Liver (tissue), 8 donors: ENCODE measurements at regions not wholly inside any gene's neighbourhood (a gene's known extent, or its start where the extent isn't known, plus 50 kb on each side); places are given as distances from the start of the nearest gene placed in this dataset.

Experiments used
- DNase-seq: peaks from one replicate; pipeline ENCODE4 v3.0.0-alpha.2; 2017; ENCODE audit warnings: low spot score
- H3K27ac ChIP-seq, 2 donors: one replicate each; pipeline ENCODE4 v1.7.0; 2013; ENCODE audit warnings: inconsistent platforms in 2 of 2, low read length in 2 of 2, control low read depth in 1 of 2, low read depth in 1 of 2, mild to moderate bottlenecking in 1 of 2
- H3K27me3 ChIP-seq, 4 donors: one replicate each; pipeline versions ENCODE4 v1.6.1 to v1.7.0; 2013; ENCODE audit warnings: low read length in 3 of 4, inconsistent platforms in 1 of 4, mild to moderate bottlenecking in 1 of 4, moderate library complexity in 1 of 4; ENCODE audit not compliant: control insufficient read depth in 4 of 4, insufficient read depth in 4 of 4
- H3K36me3 ChIP-seq, 4 donors: one replicate each; pipeline versions ENCODE4 v1.6.1 to v1.7.0; 2013; ENCODE audit warnings: low read length in 3 of 4, mild to moderate bottlenecking in 3 of 4, low read depth in 1 of 4, moderate library complexity in 1 of 4; ENCODE audit not compliant: control insufficient read depth in 4 of 4, insufficient read depth in 3 of 4
- H3K4me1 ChIP-seq, 4 donors: one replicate each; pipeline versions ENCODE4 v1.6.1 to v1.7.0; 2013; ENCODE audit warnings: low read length in 3 of 4, mild to moderate bottlenecking in 3 of 4, moderate library complexity in 1 of 4; ENCODE audit not compliant: control insufficient read depth in 4 of 4, insufficient read depth in 4 of 4
- H3K4me3 ChIP-seq, 3 donors: one replicate each; pipeline versions ENCODE4 v1.6.1 to v1.7.0; 2013; ENCODE audit warnings: low read length in 3 of 3, control low read depth in 1 of 3, low read depth in 1 of 3, mild to moderate bottlenecking in 1 of 3
- H3K9ac ChIP-seq, 2 donors: one replicate each; pipeline ENCODE4 v1.7.0; 2013; ENCODE audit warnings: low read length in 2 of 2, mild to moderate bottlenecking in 2 of 2, moderate library complexity in 2 of 2, control low read depth in 1 of 2, low read depth in 1 of 2
- H3K9me3 ChIP-seq, 4 donors: one replicate each; pipeline versions ENCODE4 v1.6.1 to v1.7.0; 2013; ENCODE audit warnings: low read length in 3 of 4; ENCODE audit not compliant: control insufficient read depth in 4 of 4
- ATF3 ChIP-seq: IDR thresholded peaks from 2 replicates; pipeline ENCODE4 v1.6.1; 2016; ENCODE audit warnings: antibody characterized with exemption
- CTCF ChIP-seq: fragments of 150-350 bp; IDR thresholded peaks from 2 replicates; pipeline ENCODE4 v1.5.1; 2017; ENCODE audit warnings: improper control_type of control experiment, low read depth, low read length; ENCODE audit not compliant: missing input control
- EGR1 ChIP-seq, 2 donors: IDR thresholded peaks; 2 replicates each; pipeline ENCODE4 v1.6.1; 2016 to 2018; ENCODE audit warnings: antibody characterized with exemption in 2 of 2, low read depth in 2 of 2
- FOXA1 ChIP-seq: IDR thresholded peaks from 2 replicates; pipeline ENCODE4 v1.6.1; 2016; ENCODE audit warnings: antibody characterized with exemption
- FOXA2 ChIP-seq: IDR thresholded peaks from 2 replicates; pipeline ENCODE4 v1.6.1; 2016; ENCODE audit warnings: antibody characterized with exemption
- GABPA ChIP-seq, 2 donors: IDR thresholded peaks in 1 of 2; conservative IDR thresholded peaks in 1 of 2; 2 replicates each; pipeline ENCODE4 v1.6.1; 2016; ENCODE audit warnings: antibody characterized with exemption in 2 of 2, mild to moderate bottlenecking in 1 of 2, moderate library complexity in 1 of 2
- HNF4A ChIP-seq, 2 donors: conservative IDR thresholded peaks; 2 replicates each; pipeline ENCODE4 v1.6.1; 2016; ENCODE audit warnings: antibody characterized with exemption in 2 of 2, mild to moderate bottlenecking in 2 of 2
- HNF4G ChIP-seq: IDR thresholded peaks from 2 replicates; pipeline ENCODE4 v1.6.1; 2016; ENCODE audit warnings: antibody characterized with exemption
- JUND ChIP-seq, 2 donors: IDR thresholded peaks; 2 replicates each; pipeline ENCODE4 v1.6.1; 2016; ENCODE audit warnings: antibody characterized with exemption in 2 of 2
- NR2F2 ChIP-seq: IDR thresholded peaks from 2 replicates; pipeline ENCODE4 v1.6.1; 2016; ENCODE audit warnings: antibody characterized with exemption
- RAD21 ChIP-seq, 2 donors: IDR thresholded peaks; 2 replicates each; pipeline ENCODE4 v1.6.1; 2016; ENCODE audit warnings: antibody characterized with exemption in 2 of 2, mild to moderate bottlenecking in 2 of 2
- REST ChIP-seq: IDR thresholded peaks from 2 replicates; pipeline ENCODE4 v1.6.1; 2016; ENCODE audit warnings: antibody characterized with exemption, mild to moderate bottlenecking
- RXRA ChIP-seq, 2 donors: IDR thresholded peaks; 2 replicates each; pipeline ENCODE4 v1.6.1; 2017 to 2018; ENCODE audit warnings: antibody characterized with exemption in 2 of 2, mild to moderate bottlenecking in 1 of 2
- SP1 ChIP-seq: IDR thresholded peaks from 2 replicates; pipeline ENCODE4 v1.6.1; 2018; ENCODE audit warnings: antibody characterized with exemption, mild to moderate bottlenecking
- TAF1 ChIP-seq: conservative IDR thresholded peaks from 2 replicates; pipeline ENCODE4 v1.6.1; 2016; ENCODE audit warnings: antibody characterized with exemption, mild to moderate bottlenecking
- YY1 ChIP-seq: IDR thresholded peaks from 2 replicates; pipeline ENCODE4 v1.6.1; 2016; ENCODE audit warnings: antibody characterized with exemption, mild to moderate bottlenecking
- ZBTB33 ChIP-seq: IDR thresholded peaks from 2 replicates; pipeline ENCODE4 v1.6.1; 2016; ENCODE audit warnings: antibody characterized with exemption
- WGBS: extraction: QIAGEN DNeasy Blood & Tissue Kit; methylation state at CpG from one replicate; pipeline ENCODE4 v1.1.7; 2013; 5-methylcytosine and 5-hydroxymethylcytosine counted together
- TF ChIP-seq, protein P1 (sequence below): IDR thresholded peaks from 2 replicates; pipeline ENCODE4 v1.6.1; 2016; ENCODE audit warnings: antibody characterized with exemption
- donor health status: healthy.
- donor health status: healthy.
- donor health status: healthy.
- donor health status: healthy.
- donor health status: healthy.

- TF ChIP-seq HNF4G (no peak), CTCF (no peak), RAD21 (IDR thresholded peaks at IDR 0.05) (no peak), NR2F2 (no peak), REST (no peak), TAF1 (no peak), GABPA (IDR thresholded peaks at IDR 0.05 in 1 of 2, conservative IDR thresholded peaks at IDR 0.05 in 1 of 2) (no peak), YY1 (no peak), SP1 (no peak), FOXA2 (no peak), ZBTB33 (no peak), HNF4A (conservative IDR thresholded peaks at IDR 0.05) (no peak)
- TF ChIP-seq, protein P1, sequence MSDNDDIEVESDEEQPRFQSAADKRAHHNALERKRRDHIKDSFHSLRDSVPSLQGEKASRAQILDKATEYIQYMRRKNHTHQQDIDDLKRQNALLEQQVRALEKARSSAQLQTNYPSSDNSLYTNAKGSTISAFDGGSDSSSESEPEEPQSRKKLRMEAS = no peak
- H3K27me3 ChIP-seq = no peaks in the 10 kb centered on the region
- DNase-seq = no peak
- 84% methylated on average over 8 of the region's 8 CpGs for WGBS
- H3K4me3 ChIP-seq = no peak overlapping the region
- no peaks in the 10 kb centered on the region for H3K36me3 ChIP-seq
- H3K9me3 ChIP-seq = no peaks in the 10 kb centered on the region
- no peak overlapping the region for H3K9ac ChIP-seq
- no peaks in the 10 kb centered on the region for H3K4me1 ChIP-seq
- no peak overlapping the region for H3K27ac ChIP-seq
These were observed 52.3 kb upstream of the BCL2L14 start for GRCh38 chr12:12018454-12018853.

GRCh38 chr12:12019881-12020280 lies 50.9 kb upstream of the BCL2L14 start:
- Histone ChIP-seq H3K4me3 (no peak overlapping the region), H3K4me1 (no peaks in the 10 kb centered on the region), H3K9me3 (no peaks in the 10 kb centered on the region), H3K36me3 (no peaks in the 10 kb centered on the region), H3K27ac (no peak overlapping the region), H3K27me3 (no peaks in the 10 kb centered on the region), H3K9ac (no peak overlapping the region)
- WGBS = 95% methylated on average over 9 of the region's 9 CpGs
- DNase-seq = no peak
- TF ChIP-seq FOXA2 = no peak
- TF ChIP-seq ZBTB33 = no peak
- TF ChIP-seq RXRA (IDR thresholded peaks at IDR 0.05) = no peak
- no peak for TF ChIP-seq YY1
- TF ChIP-seq SP1 = no peak
- TF ChIP-seq JUND (IDR thresholded peaks at IDR 0.05) = no peak
- TF ChIP-seq, protein P1 = no peak
- TF ChIP-seq CTCF = no peak
- TF ChIP-seq FOXA1 = no peak
- TF ChIP-seq HNF4A (conservative IDR thresholded peaks at IDR 0.05) = no peak
- no peak for TF ChIP-seq ATF3
- TF ChIP-seq EGR1 (IDR thresholded peaks at IDR 0.05; ENCODE audit: low read depth in 2 of 2) = no peak
- TF ChIP-seq TAF1 = no peak
- TF ChIP-seq NR2F2 = no peak
- no peak for TF ChIP-seq GABPA (IDR thresholded peaks at IDR 0.05 in 1 of 2, conservative IDR thresholded peaks at IDR 0.05 in 1 of 2)
